Left ventricle myocardium inferior (tissue), 1 donor: ENCODE measurements at regions not wholly inside any gene's neighbourhood (a gene's known extent, or its start where the extent isn't known, plus 50 kb on each side); places are given as distances from the start of the nearest gene placed in this dataset.

Experiments used
- DNase-seq: peaks from one replicate; pipeline ENCODE4 v3.0.0-alpha.2; 2020
- H3K27ac ChIP-seq: fragments of 200-600 bp; replicated peaks from 2 replicates; pipeline ENCODE4 v1.8.0; 2021
- H3K27me3 ChIP-seq: fragments of 200-600 bp; 2 replicates; pipeline ENCODE4 v1.8.0; 2021; ENCODE audit warnings: low read depth
- H3K36me3 ChIP-seq: fragments of 200-600 bp; 2 replicates; pipeline ENCODE4 v1.8.0; 2021
- H3K4me1 ChIP-seq: fragments of 200-600 bp; 2 replicates; pipeline ENCODE4 v1.8.0; 2021
- H3K4me3 ChIP-seq: fragments of 200-600 bp; 2 replicates; pipeline ENCODE4 v1.8.0; 2021; ENCODE audit warnings: mild to moderate bottlenecking, moderate library complexity
- H3K9me3 ChIP-seq: fragments of 200-600 bp; replicated peaks from 2 replicates; pipeline ENCODE4 v1.8.0; 2021
- intact Hi-C: fragments of 100-400 bp; cut with micrococcal nuclease; formaldehyde crosslinking; loops from one replicate; pipeline ENCODE4 v1.11.0; 2022
- TF ChIP-seq, protein P1 (sequence below): fragments of 200-600 bp; IDR thresholded peaks from 2 replicates; pipeline ENCODE4 v1.8.0; 2021; ENCODE audit warnings: antibody characterized with exemption, mild to moderate bottlenecking, borderline replicate concordance
- donor health status: DM: no; HTN: yes; CAD: no; lungs with severe emphysema.

DNA sequence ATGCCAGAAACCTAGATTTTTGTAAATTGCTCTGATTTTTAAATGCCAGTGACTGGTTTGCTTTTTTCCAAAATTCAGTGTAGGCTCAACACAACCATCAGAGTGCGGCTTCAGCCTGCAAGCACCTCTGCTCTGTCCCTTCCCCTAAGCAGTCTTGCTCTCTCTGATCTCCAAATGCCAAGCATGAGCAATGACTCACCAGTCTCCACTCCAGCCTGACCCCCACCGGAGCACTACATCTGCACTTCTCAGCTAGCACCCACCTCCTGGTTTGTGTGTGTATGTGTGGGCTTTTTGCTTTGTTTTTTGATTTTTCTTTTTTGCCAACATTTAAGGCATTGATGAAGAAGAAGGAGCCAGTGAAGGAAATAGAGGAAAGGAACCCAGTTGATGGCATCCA, 61.4 kb upstream of the ADRA1B start:
- Histone ChIP-seq H3K27ac (peak overlapping the region; percentile 39), H3K4me3 (no peak overlapping the region), H3K4me1 (no peaks in the 10 kb centered on the region), H3K9me3 (no peaks in the 10 kb centered on the region), H3K36me3 (no peaks in the 10 kb centered on the region), H3K27me3 (peaks cover 6% of the 10 kb centered on the region)
- TF ChIP-seq, protein P1, sequence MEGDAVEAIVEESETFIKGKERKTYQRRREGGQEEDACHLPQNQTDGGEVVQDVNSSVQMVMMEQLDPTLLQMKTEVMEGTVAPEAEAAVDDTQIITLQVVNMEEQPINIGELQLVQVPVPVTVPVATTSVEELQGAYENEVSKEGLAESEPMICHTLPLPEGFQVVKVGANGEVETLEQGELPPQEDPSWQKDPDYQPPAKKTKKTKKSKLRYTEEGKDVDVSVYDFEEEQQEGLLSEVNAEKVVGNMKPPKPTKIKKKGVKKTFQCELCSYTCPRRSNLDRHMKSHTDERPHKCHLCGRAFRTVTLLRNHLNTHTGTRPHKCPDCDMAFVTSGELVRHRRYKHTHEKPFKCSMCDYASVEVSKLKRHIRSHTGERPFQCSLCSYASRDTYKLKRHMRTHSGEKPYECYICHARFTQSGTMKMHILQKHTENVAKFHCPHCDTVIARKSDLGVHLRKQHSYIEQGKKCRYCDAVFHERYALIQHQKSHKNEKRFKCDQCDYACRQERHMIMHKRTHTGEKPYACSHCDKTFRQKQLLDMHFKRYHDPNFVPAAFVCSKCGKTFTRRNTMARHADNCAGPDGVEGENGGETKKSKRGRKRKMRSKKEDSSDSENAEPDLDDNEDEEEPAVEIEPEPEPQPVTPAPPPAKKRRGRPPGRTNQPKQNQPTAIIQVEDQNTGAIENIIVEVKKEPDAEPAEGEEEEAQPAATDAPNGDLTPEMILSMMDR, result no peak
- intact Hi-C loops, result no loop called here
- no peak for DNase-seq

- H3K4me3 ChIP-seq, result no peak overlapping the region
- peak overlapping the region; percentile 54 for H3K27ac ChIP-seq
- H3K9me3 ChIP-seq, result no peaks in the 10 kb centered on the region
- peak; percentile 52 for DNase-seq
- H3K36me3 ChIP-seq, result no peaks in the 10 kb centered on the region
- TF ChIP-seq, protein P1, result no peak
- peaks cover 14% of the 10 kb centered on the region for H3K27me3 ChIP-seq
- H3K4me1 ChIP-seq, result peaks cover 5% of the 10 kb centered on the region
- intact Hi-C loops, result no loop called here
These were observed 60.6 kb upstream of the ADRA1B start for GRCh38 chr5:159855476-159856191.

GRCh38 chr5:159858871-159859270, 57.4 kb upstream of the ADRA1B start:
- peaks cover 28% of the 10 kb centered on the region for H3K27me3 ChIP-seq

GRCh38 chr5:159861086-159861485, 55.2 kb upstream of the ADRA1B start:
- H3K4me1 ChIP-seq, result peaks cover 7% of the 10 kb centered on the region
- H3K9me3 ChIP-seq, result no peaks in the 10 kb centered on the region
- H3K27ac ChIP-seq, result peak overlapping the region; percentile 25
- H3K4me3 ChIP-seq, result no peak overlapping the region
- intact Hi-C loops, result no loop called here
- H3K27me3 ChIP-seq, result peaks cover 34% of the 10 kb centered on the region
- no peak for DNase-seq
- no peaks in the 10 kb centered on the region for H3K36me3 ChIP-seq
- TF ChIP-seq, protein P1, result no peak

More at GRCh38 chr5:159858871-159859270, 57.4 kb upstream of the ADRA1B start:
- Histone ChIP-seq H3K27ac (no peak overlapping the region), H3K4me3 (no peak overlapping the region), H3K4me1 (peaks cover 7% of the 10 kb centered on the region), H3K36me3 (no peaks in the 10 kb centered on the region), H3K9me3 (no peaks in the 10 kb centered on the region)
- no peak for DNase-seq
- TF ChIP-seq, protein P1, result no peak
- intact Hi-C loops, result no loop called here

DNA sequence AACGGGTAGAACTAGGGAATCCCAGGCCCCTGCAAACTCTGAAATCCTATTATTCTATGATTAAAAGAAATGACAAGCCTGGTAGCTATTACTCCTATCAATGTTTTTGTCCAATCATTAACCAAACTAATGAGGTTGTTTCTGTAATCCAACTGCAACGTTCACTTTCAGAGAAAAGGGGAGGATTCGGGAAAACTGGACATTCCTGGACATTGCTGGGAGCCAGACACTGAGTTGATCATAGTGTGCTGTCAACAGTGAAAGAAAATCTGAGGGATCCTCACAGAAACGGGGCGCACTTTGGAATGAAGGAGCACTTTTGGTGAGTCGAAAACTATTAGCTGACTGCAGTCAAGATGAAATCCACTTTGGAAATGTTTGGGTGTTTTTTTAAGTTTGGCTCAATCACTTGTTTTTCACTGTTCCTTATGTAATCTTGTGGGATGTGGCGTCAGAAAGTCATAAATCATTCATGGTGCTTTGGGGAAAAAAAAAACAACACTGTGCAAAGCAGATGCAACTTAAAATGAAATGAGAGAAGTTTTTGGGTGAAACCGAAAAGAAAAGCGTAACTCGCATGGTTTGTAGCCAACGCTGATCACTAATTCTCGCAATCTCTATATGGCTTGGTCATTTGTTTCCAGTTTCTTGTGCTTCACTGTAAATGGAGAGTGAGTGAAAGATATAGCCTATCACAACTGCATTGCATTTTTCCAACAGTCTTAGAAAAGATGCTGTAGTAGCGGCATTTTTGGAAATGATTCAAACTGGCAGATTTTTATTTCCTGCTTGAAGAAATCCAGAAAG, 51.2 kb upstream of the ADRA1B start:
- intact Hi-C loops, result no loop called here
- H3K9me3 ChIP-seq, result no peaks in the 10 kb centered on the region
- TF ChIP-seq, protein P1, result no peak
- peak overlapping the region; percentile 40 for H3K4me3 ChIP-seq
- peaks cover 26% of the 10 kb centered on the region for H3K27me3 ChIP-seq
- no peaks in the 10 kb centered on the region for H3K36me3 ChIP-seq
- peak overlapping the region; percentile 43 for H3K27ac ChIP-seq
- H3K4me1 ChIP-seq, result peaks cover 7% of the 10 kb centered on the region
- DNase-seq, result no peak
